K562 (cell line): ENCODE measurements at regions not wholly inside any gene's neighbourhood (a gene's known extent, or its start where the extent isn't known, plus 50 kb on each side); places are given as distances from the start of the nearest gene placed in this dataset.

Experiments
- ATAC-seq: fragments of 200-7000 bp; cut with Tn5 transposase; 3 replicates; pipeline ENCODE4 v1.9.1; 2020; ENCODE audit warnings: moderate library complexity
- BruUV-seq: library from RNA; stranded (reverse); fragments of 400-500 nt; replicated peaks from 2 replicates; lab custom pipeline; 2021; lab: Mats Ljungman, UMichigan
- CTCF ChIA-PET: fragments of 300-600 bp; formaldehyde crosslinking; extraction: SDS; loops from one replicate; lab custom pipeline; 2021; ENCODE audit warnings: low intra/inter-chr PET ratio; lab: Yijun Ruan, JAX
- POLR2A ChIA-PET: fragments of 300-600, 350-650 bp; sonication (Branson Sonifier 250); formaldehyde crosslinking; extraction: SDS; loops from one replicate; lab custom pipeline; 2021; ENCODE audit warnings: antibody characterized with exemption, inconsistent platforms; lab: Yijun Ruan, JAX
- DNase-seq, 4 experiments: peaks; one replicate each; pipeline versions ENCODE4 v3.0.0 to v3.0.0-alpha.2; 2011 to 2018; ENCODE audit warnings: low spot score in 3 of 4, mixed read lengths in 3 of 4; ENCODE audit errors: extremely low read depth in 1 of 4
- FAIRE-seq: peaks from 2 replicates; lab custom pipeline; 2011; peaks lifted over from hg19 to GRCh38; lab: Jason Lieb, UNC
- H2AFZ ChIP-seq: 2 replicates; pipeline ENCODE4 v1.6.0; 2011; ENCODE audit warnings: low read depth, low read length, control low read depth, inconsistent platforms
- H3K27ac ChIP-seq: fragments of 200-600 bp; 3 replicates; pipeline ENCODE4 v1.8.0; 2011; ENCODE audit warnings: low read depth, mild to moderate bottlenecking, control low read depth, inconsistent platforms, low read length, moderate library complexity, mixed read lengths; ENCODE audit errors: extremely low read depth
- H3K27me3 ChIP-seq, 2 experiments: fragments of 300-600 bp in 1 of 2; 2 replicates in 1 of 2; 3 replicates in 1 of 2; pipeline versions ENCODE4 v1.6.0 to v1.8.0; 2011; ENCODE audit warnings: inconsistent platforms in 2 of 2, low read length in 2 of 2, mild to moderate bottlenecking in 1 of 2, mixed read lengths in 1 of 2, moderate library complexity in 1 of 2; ENCODE audit not compliant: control insufficient read depth in 2 of 2, insufficient read depth in 2 of 2
- H3K36me3 ChIP-seq: fragments of 300-600 bp; 3 replicates; pipeline ENCODE4 v1.8.0; 2011; ENCODE audit warnings: mild to moderate bottlenecking, low read length, inconsistent platforms; ENCODE audit not compliant: control insufficient read depth, insufficient read depth
- H3K4me1 ChIP-seq, 2 experiments: fragments of 200-600 bp in 1 of 2; replicated peaks in 1 of 2; 2 replicates in 1 of 2; 3 replicates in 1 of 2; pipeline versions ENCODE4 v1.5.1 to v1.8.0; 2011; ENCODE audit warnings: inconsistent platforms in 2 of 2, low read length in 2 of 2, mild to moderate bottlenecking in 1 of 2, mixed read lengths in 1 of 2, moderate library complexity in 1 of 2; ENCODE audit not compliant: control insufficient read depth in 2 of 2, insufficient read depth in 2 of 2
- H3K4me2 ChIP-seq: 2 replicates; pipeline ENCODE4 v1.6.1; 2011; ENCODE audit warnings: low read length, control low read depth, inconsistent platforms, mixed read lengths; ENCODE audit not compliant: insufficient read depth
- H3K4me3 ChIP-seq: fragments of 200-600 bp; sonication (generic), shearing (Covaris generic); 2 replicates; pipeline ENCODE4 v1.5.1; 2016; ENCODE audit warnings: control low read depth, inconsistent platforms
- H3K79me2 ChIP-seq: fragments of 200-600 bp; 3 replicates; pipeline ENCODE4 v1.8.0; 2011; ENCODE audit warnings: low read length, inconsistent platforms; ENCODE audit not compliant: control insufficient read depth, insufficient read depth
- H3K9ac ChIP-seq, 2 experiments: 2 replicates each; pipeline versions ENCODE4 v1.6.0 to v1.6.1; 2011; ENCODE audit warnings: low read depth in 2 of 2, low read length in 2 of 2, control low read depth in 1 of 2, inconsistent platforms in 1 of 2, mild to moderate bottlenecking in 1 of 2, mixed read lengths in 1 of 2; ENCODE audit not compliant: insufficient read depth in 1 of 2
- H3K9me1 ChIP-seq: one replicate; pipeline ENCODE4 v1.6.0; 2011; ENCODE audit warnings: inconsistent platforms, mild to moderate bottlenecking, low read length, moderate library complexity; ENCODE audit not compliant: control insufficient read depth, insufficient read depth
- H3K9me3 ChIP-seq: replicated peaks from 2 replicates; pipeline ENCODE4 v1.5.1; 2011; ENCODE audit warnings: low read depth, low read length, inconsistent platforms; ENCODE audit not compliant: control insufficient read depth, insufficient read depth
- H4K20me1 ChIP-seq: replicated peaks from 2 replicates; pipeline ENCODE4 v1.6.1; 2011; ENCODE audit warnings: low read length, inconsistent platforms, mixed read lengths; ENCODE audit not compliant: control insufficient read depth, insufficient read depth
- DNMT1 ChIP-seq: fragments of 450-650 bp; IDR thresholded peaks from 2 replicates; pipeline ENCODE4 v1.6.1; 2016; ENCODE audit warnings: antibody characterized with exemption, mild to moderate bottlenecking
- ERF ChIP-seq: fragments of 450-650 bp; formaldehyde crosslinking; IDR thresholded peaks from 2 replicates; pipeline ENCODE4 v1.4.0; 2020; ENCODE audit warnings: mild to moderate bottlenecking, mixed read lengths
- GABPA ChIP-seq: fragments of 200-800 bp; sonication (Bioruptor generic); conservative IDR thresholded peaks from 2 replicates; pipeline ENCODE4 v1.6.1; 2016; ENCODE audit warnings: low read depth, missing genetic modification characterization, missing compliant biosample characterization
- HNRNPUL1 ChIP-seq: fragments of 200-400 bp; formaldehyde crosslinking; IDR thresholded peaks from 2 replicates; pipeline ENCODE4 v1.6.1; 2017; ENCODE audit warnings: low read length
- KLF16 ChIP-seq: IDR thresholded peaks from 2 replicates; pipeline ENCODE4 v1.6.1; 2016; ENCODE audit warnings: antibody characterized with exemption
- MED1 ChIP-seq: sonication (generic); formaldehyde crosslinking; IDR thresholded peaks from 2 replicates; pipeline ENCODE4 v1.8.1; 2023; ENCODE audit warnings: missing genetic modification reagents, borderline replicate concordance
- NBN ChIP-seq: fragments of 450-650 bp; IDR thresholded peaks from 2 replicates; pipeline ENCODE4 v1.6.1; 2016; ENCODE audit warnings: low read depth, mild to moderate bottlenecking
- PCBP1 ChIP-seq: fragments of 200-400 bp; formaldehyde crosslinking; IDR thresholded peaks from 2 replicates; pipeline ENCODE4 v1.6.1; 2018; ENCODE audit warnings: mild to moderate bottlenecking, low read depth, low read length; ENCODE audit not compliant: poor library complexity, severe bottlenecking
- SAFB2 ChIP-seq: fragments of 200-400 bp; formaldehyde crosslinking; IDR thresholded peaks from 2 replicates; pipeline ENCODE4 v1.6.1; 2018; ENCODE audit warnings: borderline replicate concordance, low read length, low read depth, moderate library complexity; ENCODE audit not compliant: severe bottlenecking
- ZNF699 ChIP-seq: fragments of 250-450 bp; sonication (Bioruptor Pico); IDR thresholded peaks from 2 replicates; pipeline ENCODE4 v1.8.0; 2021; ENCODE audit warnings: mild to moderate bottlenecking, moderate library complexity; ENCODE audit not compliant: insufficient replicate concordance
- in situ Hi-C: fragments of 300-500 bp; cut with MboI; formaldehyde crosslinking; loops from 4 replicates; pipeline ENCODE4 v1.15.0; 2018; ENCODE audit warnings: inconsistent platforms, mixed read lengths
- intact Hi-C: fragments of 100-400 bp; cut with micrococcal nuclease; formaldehyde crosslinking; loops from 2 replicates; pipeline ENCODE4 v1.14.2; 2022

GRCh38 chr5:51902512-51902911 lies 519.3 kb downstream of the ISL1 start:
- ATAC-seq (no peak), DNase-seq (no peak), FAIRE-seq (no peak)
- H3K4me3 ChIP-seq: no peak overlapping the region
- no peaks in the 10 kb centered on the region for H3K9me1 ChIP-seq
- H4K20me1 ChIP-seq: no peaks in the 10 kb centered on the region
- H3K9me3 ChIP-seq: no peaks in the 10 kb centered on the region
- intact Hi-C loops: no loop called here
- no TSS peak for BruUV-seq
- no peaks in the 10 kb centered on the region for H3K4me1 ChIP-seq
- H3K4me2 ChIP-seq: no peak overlapping the region
- CTCF ChIA-PET: interaction anchor here (0.7 kb wide), 1 partner anchor 102 kb away, joined by 3 read pairs; no protein-coding TSS in a partner anchor
- H3K27ac ChIP-seq: no peak overlapping the region
- no peak for TF ChIP-seq MED1 (CRISPR knock-in tag)
- no peak for TF ChIP-seq PCBP1
- TF ChIP-seq DNMT1: no peak
- TF ChIP-seq SAFB2: no peak
- TF ChIP-seq ERF (CRISPR knock-in tag): no peak
- TF ChIP-seq ZNF699 (CRISPR knock-in tag): no peak
- no peak overlapping the region for H2AFZ ChIP-seq
- no peaks in the 10 kb centered on the region for H3K79me2 ChIP-seq
- POLR2A ChIA-PET: no interaction called here
- in situ Hi-C loops: no loop called here
- H3K9ac ChIP-seq: no peak overlapping the region
- H3K36me3 ChIP-seq: no peaks in the 10 kb centered on the region
- H3K27me3 ChIP-seq: no peaks in the 10 kb centered on the region

- no peak for ATAC-seq
- Histone ChIP-seq H3K4me2 (no peak overlapping the region), H3K27ac (no peak overlapping the region), H2AFZ (no peak overlapping the region), H3K9me3 (no peaks in the 10 kb centered on the region; the same call in 1 of the 2 replicates), H3K79me2 (no peaks in the 10 kb centered on the region), H3K27me3 (no peaks in the 10 kb centered on the region), H3K4me1 (no peaks in the 10 kb centered on the region), H3K4me3 (no peak overlapping the region), H3K9ac (no peak overlapping the region), H3K9me1 (no peaks in the 10 kb centered on the region), H3K36me3 (no peaks in the 10 kb centered on the region), H4K20me1 (no peaks in the 10 kb centered on the region)
- TF ChIP-seq KLF16 (no peak), HNRNPUL1 (no peak), GABPA (tag) (no peak), NBN (no peak)
- no peak for FAIRE-seq
- BruUV-seq: no TSS peak
- CTCF ChIA-PET: no interaction called here
- intact Hi-C loops: no loop called here
- DNase-seq: no peak
- POLR2A ChIA-PET: no interaction called here
- in situ Hi-C loops: no loop called here
Observed at GRCh38 chr5:51908215-51908614, 525.0 kb downstream of the ISL1 start.
